GM18870 (cell line): ENCODE measurements at regions not wholly inside any gene's neighbourhood (a gene's known extent, or its start where the extent isn't known, plus 50 kb on each side); places are given as distances from the start of the nearest gene placed in this dataset.

Source experiments
- ATAC-seq: cut with Tn5 transposase; IDR thresholded peaks from one replicate; pipeline ENCODE4 v1.9.1; 2021; ENCODE audit warnings: moderate library complexity; ENCODE audit not compliant: unreplicated experiment

- ATAC-seq, result no peak
Measured at GRCh38 chr1:175865041-175865766, 121.8 kb upstream of the TNR start.

GRCh38 chr1:175864625-175865024 lies 121.2 kb upstream of the TNR start:
- no peak for ATAC-seq

- no peak for ATAC-seq
Measured at GRCh38 chr1:175864183-175864582, 120.8 kb upstream of the TNR start.

- ATAC-seq, result no peak
Measured at GRCh38 chr1:175863299-175864050, 120.1 kb upstream of the TNR start.

GRCh38 chr1:175862408-175862807 lies 119.0 kb upstream of the TNR start:
- ATAC-seq, result no peak

- ATAC-seq, result no peak
Measured at GRCh38 chr1:175861626-175862367, 118.4 kb upstream of the TNR start.

- ATAC-seq, result no peak
Measured at GRCh38 chr1:175857756-175858155, 114.4 kb upstream of the TNR start.

GRCh38 chr1:175853681-175854080 lies 110.3 kb upstream of the TNR start:
- ATAC-seq, result no peak

- no peak for ATAC-seq
Measured at GRCh38 chr1:175851749-175852148, 108.4 kb upstream of the TNR start.

GRCh38 chr1:175848329-175848728 lies 104.9 kb upstream of the TNR start:
- no peak for ATAC-seq

GRCh38 chr1:175845985-175846384 lies 102.6 kb upstream of the TNR start:
- no peak for ATAC-seq

- ATAC-seq, result no peak
Measured at GRCh38 chr1:175845338-175845737, 101.9 kb upstream of the TNR start.

GRCh38 chr1:175844877-175845276 lies 101.5 kb upstream of the TNR start:
- no peak for ATAC-seq

- ATAC-seq, result no peak
Measured at GRCh38 chr1:175842550-175842949, 99.2 kb upstream of the TNR start.

GRCh38 chr1:175841738-175842187 lies 98.4 kb upstream of the TNR start:
- no peak for ATAC-seq

GRCh38 chr1:175840787-175841186 lies 97.4 kb upstream of the TNR start:
- ATAC-seq, result no peak

GRCh38 chr1:175839779-175840669 lies 96.6 kb upstream of the TNR start:
- no peak for ATAC-seq

- no peak for ATAC-seq
Measured at GRCh38 chr1:175834597-175834996, 91.2 kb upstream of the TNR start.

- ATAC-seq, result no peak
Measured at GRCh38 chr1:175833951-175834350, 90.6 kb upstream of the TNR start.

GRCh38 chr1:175833502-175833901 lies 90.1 kb upstream of the TNR start:
- no peak for ATAC-seq

- ATAC-seq, result no peak
Measured at GRCh38 chr1:175830500-175830899, 87.1 kb upstream of the TNR start.
